HL-60/S4 treated with phorbol 12-myristate 13-acetate at 8.2 ng/mL for 4 days and 3 days (cell line): ENCODE measurements at regions not wholly inside any gene's neighbourhood (a gene's known extent, or its start where the extent isn't known, plus 50 kb on each side); places are given as distances from the start of the nearest gene placed in this dataset.
"Not testable (repeated sequence)": the region's sequence is repeated elsewhere in the genome, so short reads cannot be mapped to it uniquely, and the experiment has no call there.

ENCODE experiments used
- in situ Hi-C: fragments of 300-500 bp; cut with MboI; formaldehyde crosslinking; loops from 2 replicates; pipeline ENCODE4 v1.15.0; 2022; ENCODE audit warnings: low sequenced_read_pairs

GRCh38 chr15:95690631-95691340, 639.7 kb upstream of the NR2F2 start:
- in situ Hi-C loops, result no loop called here

GRCh38 chr15:95693917-95694316, 636.6 kb upstream of the NR2F2 start:
- in situ Hi-C loops, result no loop called here

- in situ Hi-C loops, result no loop called here
Measured at GRCh38 chr15:95698230-95698629, 632.3 kb upstream of the NR2F2 start.

GRCh38 chr15:95698951-95699350, 631.5 kb upstream of the NR2F2 start:
- in situ Hi-C loops, result no loop called here

GRCh38 chr15:95699578-95699977, 630.9 kb upstream of the NR2F2 start:
- in situ Hi-C loops, result no loop called here

GRCh38 chr15:95700692-95701091, 629.8 kb upstream of the NR2F2 start:
- in situ Hi-C loops, result not testable (repeated sequence)

- in situ Hi-C loops, result no loop called here
Measured at GRCh38 chr15:95701410-95701809, 629.1 kb upstream of the NR2F2 start.

GRCh38 chr15:95709959-95710695, 620.4 kb upstream of the NR2F2 start:
- in situ Hi-C loops, result no loop called here

- in situ Hi-C loops, result no loop called here
Measured at GRCh38 chr15:95712785-95713184, 617.7 kb upstream of the NR2F2 start.

GRCh38 chr15:95713324-95713723, 617.2 kb upstream of the NR2F2 start:
- in situ Hi-C loops, result no loop called here

GRCh38 chr15:95715116-95715903, 615.2 kb upstream of the NR2F2 start:
- in situ Hi-C loops, result no loop called here

GRCh38 chr15:95715906-95716656, 614.4 kb upstream of the NR2F2 start:
- in situ Hi-C loops, result no loop called here

- in situ Hi-C loops, result no loop called here
Measured at GRCh38 chr15:95716708-95717107, 613.8 kb upstream of the NR2F2 start.

- in situ Hi-C loops, result no loop called here
Measured at GRCh38 chr15:95718441-95718840, 612.1 kb upstream of the NR2F2 start.

- in situ Hi-C loops, result no loop called here
Measured at GRCh38 chr15:95724908-95725633, 605.4 kb upstream of the NR2F2 start.

GRCh38 chr15:95726891-95727290, 603.6 kb upstream of the NR2F2 start:
- in situ Hi-C loops, result no loop called here

GRCh38 chr15:95733931-95734330, 596.6 kb upstream of the NR2F2 start:
- in situ Hi-C loops, result no loop called here

GRCh38 chr15:95734422-95735316, 595.8 kb upstream of the NR2F2 start:
- in situ Hi-C loops, result no loop called here

GRCh38 chr15:95737060-95737459, 593.4 kb upstream of the NR2F2 start:
- in situ Hi-C loops, result no loop called here
